Stimulated activated naive CD4-positive, alpha-beta T cell (primary cell): ENCODE measurements at regions not wholly inside any gene's neighbourhood (a gene's known extent, or its start where the extent isn't known, plus 50 kb on each side); places are given as distances from the start of the nearest gene placed in this dataset.
"Not testable (repeated sequence)": the region's sequence is repeated elsewhere in the genome, so short reads cannot be mapped to it uniquely, and the experiment has no call there.

ENCODE experiments used
- DNase-seq, 6 experiments: peaks; one replicate each; lab custom pipeline; 2025; lab: John Stamatoyannopoulos, UW

DNA sequence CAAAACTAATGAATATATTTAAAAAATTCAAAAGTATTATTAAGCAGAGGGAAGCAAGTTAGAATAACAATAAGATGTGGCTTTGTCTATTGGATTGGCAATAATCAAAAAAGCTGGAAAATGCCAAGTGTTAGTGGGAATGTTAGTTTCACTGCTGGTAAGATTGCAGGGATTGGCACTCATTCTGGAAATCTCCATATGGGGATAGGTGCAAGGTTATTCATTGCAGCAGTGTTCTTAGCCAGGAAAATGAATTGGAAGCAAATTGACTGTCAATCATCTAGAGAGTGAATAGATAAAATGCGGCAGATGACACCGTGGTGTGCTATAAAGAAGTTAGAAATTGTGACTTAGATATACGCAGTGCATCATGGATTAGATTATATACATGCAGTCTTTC is 1615.5 kb upstream of the PCDH7 start:
- no peak for DNase-seq

DNA sequence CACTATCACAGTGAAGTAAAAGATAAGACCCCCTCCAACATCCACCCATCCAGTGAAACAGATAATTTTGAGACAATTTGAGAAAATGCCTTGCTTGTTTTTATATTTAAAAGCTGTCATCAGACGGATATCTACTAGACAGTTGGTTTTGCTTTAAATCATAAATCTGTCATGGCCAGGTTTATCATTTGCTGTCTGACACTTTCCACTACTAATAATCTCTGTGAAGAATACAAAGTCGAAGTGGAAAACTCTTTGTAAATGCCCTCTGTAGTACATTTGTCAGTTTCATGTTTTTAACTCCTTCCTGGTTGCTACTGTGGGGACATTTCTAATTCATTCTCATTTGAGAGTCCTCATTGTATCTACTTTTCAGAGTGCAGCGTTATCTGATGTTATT is 1606.2 kb upstream of the PCDH7 start:
- DNase-seq, result no peak

DNA sequence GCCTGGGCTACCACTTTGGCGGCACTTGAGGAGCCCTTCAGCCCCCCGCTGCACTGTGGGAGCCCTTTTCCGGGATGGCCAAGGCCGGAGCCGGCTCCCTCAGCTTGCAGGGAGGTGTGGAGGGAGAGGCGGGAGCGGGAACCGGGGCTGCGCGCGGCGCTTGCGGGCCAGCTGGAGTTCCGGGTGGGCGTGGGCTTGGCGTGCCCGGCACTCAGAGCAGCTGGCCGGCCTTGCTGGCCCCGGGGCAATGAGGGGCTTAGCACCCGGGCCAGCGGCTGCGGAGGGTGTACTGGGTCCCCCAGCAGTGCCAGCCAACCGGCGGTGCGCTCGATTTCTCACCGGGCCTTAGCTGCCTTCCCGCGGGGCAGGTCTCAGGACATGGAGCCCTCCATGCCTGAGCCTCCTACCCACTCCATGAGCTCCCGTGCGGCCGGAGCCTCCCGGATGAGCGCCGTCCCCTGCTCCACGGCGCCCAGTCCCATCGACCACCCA is 1602.9 kb upstream of the PCDH7 start:
- not testable (repeated sequence) for DNase-seq

DNA sequence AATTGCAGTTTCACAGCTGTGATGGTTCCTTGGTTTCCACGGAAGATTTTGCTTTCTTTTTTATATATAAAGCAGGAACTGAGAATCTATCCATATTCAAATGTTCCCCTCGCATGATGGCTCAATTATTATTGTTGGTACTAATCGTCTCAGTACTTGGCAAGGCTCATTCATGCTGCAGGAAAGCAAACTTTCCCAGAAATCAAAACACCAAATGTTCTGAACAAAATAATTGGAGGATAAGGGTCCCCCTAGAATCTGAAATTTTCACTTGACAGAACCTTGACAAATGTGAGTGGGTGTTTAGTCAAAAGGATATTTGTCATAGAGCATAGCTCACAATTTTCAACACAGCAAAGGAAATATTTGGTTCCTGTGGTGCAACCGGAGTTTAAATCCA is 1598.6 kb upstream of the PCDH7 start:
- no peak for DNase-seq

DNA sequence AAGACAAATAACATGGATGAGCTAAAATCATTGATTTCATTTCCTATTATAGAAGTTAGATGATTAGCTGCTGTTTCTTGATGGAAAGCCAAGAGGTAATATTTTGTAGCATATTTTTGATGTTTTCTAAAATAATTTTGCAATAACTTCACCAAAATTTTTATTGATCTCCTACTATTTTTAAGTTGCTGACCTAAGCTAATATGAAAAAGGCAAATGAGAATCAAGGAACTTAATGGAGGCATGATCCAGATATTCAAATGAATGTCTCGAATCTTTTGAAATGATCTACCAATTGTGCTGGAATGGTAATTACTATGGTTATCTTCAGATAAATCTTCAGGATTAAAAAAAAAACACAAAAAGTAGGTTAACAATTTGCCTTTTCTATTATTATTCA is 1591.4 kb upstream of the PCDH7 start:
- DNase-seq, result no peak

DNA sequence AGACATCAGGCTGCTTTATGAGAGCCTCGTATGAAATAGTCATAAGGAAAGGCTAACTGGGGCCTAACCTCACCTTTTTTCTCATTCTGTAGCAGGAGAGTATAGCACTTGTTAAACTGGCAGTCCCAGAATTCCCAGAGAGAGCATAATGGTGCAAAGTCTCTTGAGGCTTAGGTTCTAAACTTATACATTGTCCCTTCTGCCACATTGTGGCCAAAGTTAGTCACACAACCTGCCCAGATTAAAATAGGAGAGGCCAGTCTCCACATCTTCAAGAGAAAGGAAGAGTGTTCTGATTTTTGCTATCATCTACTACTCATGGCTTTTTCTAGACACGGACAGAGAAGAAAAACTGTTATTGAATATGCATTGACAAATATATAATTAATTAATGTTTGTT is 1588.9 kb upstream of the PCDH7 start:
- no peak for DNase-seq

DNA sequence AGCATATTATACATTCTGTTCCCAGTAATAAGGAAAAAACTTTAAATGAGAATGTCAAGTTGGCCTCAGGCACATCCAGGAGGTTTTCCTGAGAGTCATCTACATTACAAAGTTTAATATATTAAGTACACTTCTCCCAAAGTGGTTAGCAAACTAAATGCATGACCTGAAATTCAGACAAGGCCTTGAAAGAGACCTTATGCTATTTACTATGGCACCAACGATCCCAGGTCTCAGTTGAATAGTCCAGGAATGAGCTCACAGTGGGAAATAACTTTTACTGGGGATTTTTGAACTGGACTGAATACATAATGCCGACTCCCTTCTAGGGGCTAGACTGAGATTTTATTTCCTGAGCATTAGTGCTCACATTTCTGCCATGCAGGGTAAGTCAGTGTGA is 1577.5 kb upstream of the PCDH7 start:
- no peak for DNase-seq

DNA sequence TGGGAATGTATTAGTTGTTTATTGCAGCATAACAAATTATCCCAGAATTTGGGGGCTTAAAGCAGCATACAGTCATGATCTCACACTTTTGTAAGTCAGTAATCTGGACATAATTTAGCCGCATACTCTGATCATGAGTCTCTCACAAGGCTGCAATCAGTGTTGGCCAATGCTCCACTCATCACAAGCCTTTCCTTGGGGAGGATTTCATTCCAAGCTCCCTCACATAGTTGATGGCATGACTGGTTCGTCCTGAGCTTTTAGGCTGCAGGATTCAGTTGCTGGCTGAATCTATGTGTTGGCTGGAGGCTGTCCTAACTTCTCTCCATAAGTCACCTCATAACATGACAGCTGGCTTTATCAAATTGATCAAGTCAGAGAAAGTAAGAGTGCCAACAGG is 1568.6 kb upstream of the PCDH7 start:
- no peak for DNase-seq

DNA sequence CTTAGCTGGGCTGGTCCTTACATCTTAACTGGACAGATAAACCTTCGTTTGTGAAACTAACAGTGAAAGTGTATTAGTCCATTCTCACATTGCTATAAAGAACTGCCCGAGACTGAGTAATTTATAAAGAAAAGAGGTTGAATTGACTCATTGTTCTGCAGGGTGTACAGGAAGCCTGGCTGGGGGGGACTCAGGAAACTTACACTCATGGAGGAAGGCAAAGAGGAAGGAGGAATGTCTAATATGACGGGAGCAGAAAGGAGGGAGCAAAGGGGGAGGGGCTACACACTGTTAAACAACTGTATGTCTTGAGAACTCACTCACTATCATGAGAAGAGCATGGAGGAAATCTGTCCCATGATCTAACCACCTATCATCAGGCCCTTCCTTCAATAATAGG is 1566.5 kb upstream of the PCDH7 start:
- DNase-seq, result no peak

DNA sequence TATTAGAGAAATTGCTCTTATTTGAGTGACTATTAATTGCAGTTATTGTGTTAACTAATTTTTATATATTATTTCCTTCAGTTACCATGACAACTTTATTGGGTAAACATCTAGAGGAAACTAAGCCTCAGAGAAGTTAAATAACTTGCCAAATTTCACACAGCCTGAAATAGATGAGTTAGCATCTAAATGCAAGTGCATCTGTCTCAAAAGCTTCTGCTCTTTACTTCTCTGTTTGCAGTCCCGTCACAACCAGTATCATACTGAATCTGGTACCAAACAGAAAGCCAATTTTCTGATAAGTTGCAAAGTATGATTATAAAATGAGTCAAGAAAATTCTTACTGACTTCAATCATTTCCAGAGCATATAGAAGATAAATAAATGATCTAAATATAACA is 1544.9 kb upstream of the PCDH7 start:
- no peak for DNase-seq

DNA sequence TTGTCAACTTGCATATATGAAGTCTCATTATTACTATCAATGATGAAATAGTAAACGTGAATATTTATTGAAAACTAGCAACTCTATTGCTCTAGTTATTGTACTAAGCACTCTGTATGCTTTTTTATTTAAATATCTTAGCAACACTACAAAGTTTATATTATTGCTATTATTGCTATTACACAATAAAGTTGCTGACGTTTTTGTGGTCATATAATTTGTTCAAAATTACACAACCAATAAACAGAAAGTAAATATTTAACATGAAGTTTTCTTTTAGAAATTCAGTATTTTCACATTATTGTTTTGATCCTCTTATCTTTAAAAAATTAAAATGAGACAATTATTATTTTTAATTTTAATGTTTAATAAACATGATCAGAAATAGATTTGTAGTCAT is 1521.1 kb upstream of the PCDH7 start:
- DNase-seq, result no peak

DNA sequence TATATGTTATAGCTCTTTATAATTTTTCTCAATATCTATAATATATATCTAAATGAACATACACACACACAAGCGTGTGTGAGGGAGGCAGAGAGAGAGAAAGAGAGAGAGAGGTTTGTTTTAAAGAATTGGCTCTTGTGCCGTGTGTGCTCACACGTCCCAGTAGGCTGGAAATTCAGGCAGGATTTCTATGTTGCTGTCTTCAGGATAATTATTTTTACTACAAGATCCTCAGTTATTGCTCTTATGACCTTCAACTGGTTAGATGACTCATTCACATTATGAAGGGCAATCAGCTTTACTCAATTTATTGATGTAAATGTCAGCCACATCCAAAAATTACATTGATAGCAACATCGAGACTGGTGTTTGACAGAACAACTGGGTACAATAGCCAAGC is 1520.7 kb upstream of the PCDH7 start:
- no peak for DNase-seq

DNA sequence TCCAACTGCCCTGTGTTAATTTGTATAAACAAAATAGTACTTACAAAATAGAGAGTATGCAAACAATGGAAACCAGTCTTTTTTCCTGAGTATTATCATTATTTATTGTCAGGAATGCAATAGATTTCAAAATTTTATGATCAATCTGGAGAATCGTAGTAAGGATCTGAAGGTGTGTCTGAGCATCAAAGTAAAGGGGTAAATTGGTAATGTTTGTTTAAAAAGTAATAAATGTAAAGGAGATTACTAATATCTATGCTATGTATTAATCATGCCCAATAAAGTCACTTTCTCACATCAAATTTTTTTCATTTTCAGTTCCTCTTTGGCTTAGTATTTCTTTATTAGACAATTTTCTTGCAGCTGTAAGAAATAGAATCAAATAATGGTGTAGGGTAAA is 1507.1 kb upstream of the PCDH7 start:
- DNase-seq, result no peak

DNA sequence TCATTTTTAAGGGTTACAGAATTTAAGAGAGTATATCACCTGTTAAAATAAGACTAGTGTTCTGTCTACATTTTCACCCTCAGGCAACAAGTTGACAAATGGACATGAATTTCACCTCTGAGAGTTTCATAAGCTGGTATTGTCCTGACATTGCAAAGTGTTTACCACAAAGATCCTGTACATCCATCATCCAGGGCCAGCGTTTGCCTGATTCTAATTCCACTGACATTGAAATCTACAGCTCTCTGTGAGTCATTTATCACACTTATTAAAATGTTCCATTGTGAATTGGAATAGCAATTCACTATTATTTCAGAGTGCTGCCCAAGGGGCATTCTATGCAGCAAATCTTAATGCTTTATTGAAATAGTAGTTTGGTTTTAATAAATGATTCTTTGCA is 1499.4 kb upstream of the PCDH7 start:
- no peak for DNase-seq

DNA sequence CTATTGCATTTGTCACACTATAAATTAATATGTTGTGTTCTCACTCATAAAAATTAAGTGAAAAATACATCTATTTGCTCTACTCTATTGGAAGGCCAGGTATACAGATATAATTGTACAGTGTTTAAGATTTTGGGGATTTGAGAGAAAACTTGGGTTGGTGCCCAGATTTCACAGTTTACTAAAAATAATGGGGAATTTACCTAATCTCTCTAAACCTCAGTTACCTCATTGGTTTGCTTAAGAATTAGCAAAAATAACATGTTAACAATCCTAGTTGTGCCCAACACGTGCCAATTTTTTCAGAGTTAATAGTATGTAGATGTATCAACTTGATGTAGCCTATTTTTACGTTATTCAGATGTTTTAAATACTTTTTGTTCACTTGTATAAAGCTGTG is 1495.3 kb upstream of the PCDH7 start:
- no peak for DNase-seq

DNA sequence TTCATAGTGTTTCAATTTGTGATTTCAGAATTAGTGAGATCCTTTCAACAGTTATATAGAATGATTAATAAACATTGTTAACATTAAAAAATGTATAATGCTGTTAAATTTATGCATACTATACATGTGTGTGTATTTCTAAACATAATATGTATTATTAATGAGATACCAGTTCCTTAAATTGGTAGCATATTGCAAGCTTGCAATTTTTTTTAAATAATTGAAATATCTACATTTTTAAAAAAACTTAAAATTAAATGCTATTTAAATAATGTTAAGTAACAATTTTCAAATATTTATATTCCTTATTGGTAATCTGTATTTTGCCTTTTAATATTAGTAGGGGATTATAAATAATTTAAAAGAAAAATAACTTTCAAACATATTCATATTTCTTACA is 1479.5 kb upstream of the PCDH7 start:
- no peak for DNase-seq

DNA sequence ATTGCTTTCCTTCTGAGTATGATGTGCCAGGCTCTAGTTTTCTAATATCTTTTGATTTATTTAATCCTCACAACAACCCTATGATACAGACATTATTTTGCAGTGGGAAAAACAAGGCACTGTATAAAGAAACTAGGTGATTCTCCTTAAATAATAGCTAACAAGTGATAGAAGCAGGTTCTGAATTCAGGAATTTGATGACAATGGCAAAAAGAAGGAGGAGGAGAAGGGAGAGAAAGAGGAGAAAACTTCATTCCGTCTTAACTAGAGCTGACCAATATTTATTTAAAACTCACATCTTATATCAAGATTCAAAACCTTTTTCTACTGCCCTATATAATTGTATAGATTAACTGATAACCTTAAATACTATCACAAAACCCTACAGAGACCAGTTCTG is 1477.1 kb upstream of the PCDH7 start:
- DNase-seq, result no peak

DNA sequence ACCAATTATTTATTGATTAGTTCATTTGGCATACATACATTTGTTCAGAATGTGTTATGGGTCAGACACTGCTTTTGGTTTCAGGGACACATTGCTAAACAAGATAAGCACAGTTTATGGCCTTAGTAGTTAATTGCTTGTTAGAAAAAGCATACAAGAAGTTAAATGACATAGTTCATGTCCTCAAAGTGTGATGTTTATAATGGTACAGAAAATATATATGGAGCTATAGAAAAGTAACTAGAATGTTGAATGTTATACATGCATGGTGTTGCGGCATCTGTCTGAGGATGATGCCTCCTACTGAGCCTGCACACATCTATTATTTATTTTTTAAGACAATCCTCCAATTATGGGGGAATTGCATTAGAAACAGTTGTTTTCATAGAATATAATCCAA is 1476.3 kb upstream of the PCDH7 start:
- DNase-seq, result no peak

DNA sequence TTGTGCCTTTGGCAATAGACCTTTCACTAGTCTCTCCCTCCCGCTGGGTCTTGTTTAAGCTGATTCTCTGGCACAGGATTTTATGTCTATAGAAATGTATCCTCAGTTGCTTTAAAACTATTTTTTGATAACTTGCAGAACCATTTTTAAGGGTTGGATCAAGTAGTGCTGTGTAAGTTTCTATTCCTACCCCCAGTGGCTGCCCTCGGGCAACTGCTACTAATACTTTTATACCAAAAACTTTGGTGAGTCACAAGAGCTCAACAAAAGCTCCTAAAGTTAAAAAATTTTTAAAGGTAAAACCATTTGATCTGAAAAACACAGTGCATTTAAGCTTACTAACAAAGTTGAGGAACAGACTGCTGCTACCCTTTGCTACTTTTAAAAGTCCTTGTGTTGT is 1460.6 kb upstream of the PCDH7 start:
- no peak for DNase-seq

DNA sequence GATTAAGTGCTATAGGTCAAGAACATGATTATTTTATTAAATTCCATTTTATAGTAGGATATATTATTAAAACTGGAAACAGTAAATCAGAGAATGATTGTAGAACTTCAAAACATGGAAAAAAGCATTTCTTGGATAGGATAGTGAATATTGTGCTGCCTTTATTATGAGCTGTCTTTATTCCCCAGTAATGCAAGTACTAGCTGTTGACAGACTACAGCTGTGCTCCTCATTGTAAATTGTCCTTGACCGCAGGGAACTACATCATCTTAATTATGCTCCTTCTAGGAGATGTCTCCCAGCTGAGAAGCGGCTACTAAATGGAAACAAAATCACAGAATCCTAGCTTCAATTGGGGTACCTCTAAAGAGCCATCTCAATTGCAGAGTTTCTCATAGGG is 1457.2 kb upstream of the PCDH7 start:
- no peak for DNase-seq

DNA sequence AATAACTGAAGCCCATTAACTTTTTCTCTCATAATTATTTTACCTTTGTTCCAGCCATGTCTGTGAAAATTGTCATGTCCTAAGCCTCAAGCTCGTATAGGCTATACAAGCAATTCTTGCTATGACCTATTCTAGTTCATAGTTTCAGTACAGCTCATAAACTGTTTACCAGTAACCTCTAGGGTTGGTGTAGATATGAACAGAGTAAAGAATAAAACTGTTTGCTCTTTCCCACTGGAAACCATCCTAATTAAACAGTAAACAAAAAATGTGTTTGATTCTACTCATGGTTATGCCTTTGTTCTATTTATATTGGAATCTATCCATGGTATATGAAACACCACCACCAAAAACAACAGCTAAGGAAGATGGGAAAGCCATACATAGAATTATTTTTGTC is 1444.0 kb upstream of the PCDH7 start:
- no peak for DNase-seq

DNA sequence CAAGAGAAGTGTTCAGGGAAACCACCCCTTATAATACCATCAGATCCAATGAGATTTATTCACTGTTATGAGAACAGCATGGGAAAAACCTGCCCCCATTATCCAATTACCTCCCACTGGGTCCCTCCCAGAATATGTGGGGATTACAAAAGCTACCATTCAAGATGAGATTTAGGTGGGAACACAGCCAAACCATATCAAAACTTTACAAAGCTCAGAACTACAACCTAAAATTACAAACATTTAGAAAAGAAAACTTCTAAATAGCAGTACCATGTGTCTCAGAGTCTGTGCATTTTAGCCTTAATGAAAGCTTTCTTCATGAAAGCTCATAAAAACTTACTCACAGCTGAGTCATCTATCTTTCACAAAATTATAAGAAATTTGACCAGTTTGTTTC is 1442.8 kb upstream of the PCDH7 start:
- DNase-seq, result no peak

DNA sequence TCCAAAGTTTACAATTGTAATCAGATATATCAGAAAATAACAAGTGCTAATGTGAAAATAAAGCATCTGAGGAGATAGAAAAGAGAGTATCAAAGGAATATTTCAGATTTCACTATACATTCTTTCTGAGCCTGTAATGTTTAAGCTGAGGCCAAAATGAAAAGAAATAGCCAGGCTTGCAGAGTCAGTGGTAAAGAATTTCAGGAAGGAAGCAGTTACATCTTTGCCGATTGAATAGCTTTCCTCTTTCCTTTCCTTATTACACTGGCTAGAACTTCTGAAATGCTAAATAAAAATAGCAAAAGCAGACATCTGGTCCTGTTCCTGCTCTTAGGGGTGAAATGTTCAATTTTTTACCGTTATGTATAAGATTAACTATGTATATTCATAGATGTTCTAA is 1441.6 kb upstream of the PCDH7 start:
- no peak for DNase-seq

DNA sequence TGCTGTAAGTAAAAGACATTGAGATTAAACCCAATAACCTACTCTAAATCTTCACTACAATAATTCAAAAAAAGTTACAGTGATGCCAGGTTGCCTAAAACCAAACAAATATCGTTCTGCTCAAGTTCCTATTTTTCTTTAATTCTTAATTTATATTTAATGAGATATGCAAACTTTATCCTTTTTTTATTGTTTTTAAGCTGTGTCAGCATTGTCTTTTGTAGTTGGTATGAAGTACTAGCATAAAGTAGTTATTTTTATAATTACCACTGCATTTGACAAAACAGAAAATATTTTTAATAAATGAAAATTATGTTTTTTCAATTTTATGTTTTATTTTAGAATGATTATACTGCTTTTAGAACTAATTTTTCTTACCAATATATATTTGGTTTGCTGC is 1431.1 kb upstream of the PCDH7 start:
- no peak for DNase-seq

DNA sequence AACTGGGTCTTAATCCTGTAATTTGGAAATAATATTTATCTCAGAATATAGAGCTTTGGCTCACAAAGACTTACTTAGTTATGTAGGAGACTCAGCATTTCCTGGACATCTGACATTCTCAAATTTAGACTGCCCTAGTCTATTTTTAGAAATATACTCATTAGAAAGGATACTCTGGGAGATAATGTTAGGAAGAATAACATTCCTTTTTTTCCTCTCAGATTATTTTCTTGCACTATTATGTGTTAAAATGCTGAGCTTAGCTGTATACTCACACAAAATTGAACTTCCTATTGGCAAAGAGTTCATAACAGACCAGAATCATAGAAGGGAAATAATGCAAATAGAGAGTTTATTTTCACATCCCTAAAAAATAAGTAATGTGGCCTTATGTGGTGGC is 1424.9 kb upstream of the PCDH7 start:
- no peak for DNase-seq
